GM21360 (cell line): ENCODE measurements at regions not wholly inside any gene's neighbourhood (a gene's known extent, or its start where the extent isn't known, plus 50 kb on each side); places are given as distances from the start of the nearest gene placed in this dataset.
"Not testable (repeated sequence)": the region's sequence is repeated elsewhere in the genome, so short reads cannot be mapped to it uniquely, and the experiment has no call there.

Source experiments
- ATAC-seq: cut with Tn5 transposase; IDR thresholded peaks from one replicate; pipeline ENCODE4 v1.9.1; 2021; ENCODE audit warnings: mild to moderate bottlenecking, moderate library complexity; ENCODE audit not compliant: unreplicated experiment

DNA sequence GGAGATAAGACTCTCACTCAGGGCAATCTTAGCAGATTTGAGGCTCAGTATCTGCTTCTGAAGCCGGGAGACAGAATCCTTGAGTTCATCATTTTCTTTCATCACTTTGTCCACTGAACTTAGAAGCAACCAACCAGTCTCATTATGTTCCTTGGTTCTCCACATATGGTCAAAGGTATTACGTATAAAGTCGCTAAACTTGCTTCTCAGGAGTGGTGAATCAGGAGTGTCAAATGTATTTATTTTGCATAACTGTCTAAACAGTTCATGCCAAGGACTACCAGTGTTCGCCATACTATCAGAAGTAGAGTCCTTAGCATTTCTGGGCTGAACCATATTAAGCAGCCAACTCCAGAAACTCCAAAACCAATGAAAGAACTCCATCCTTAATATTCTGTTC is 163.0 kb upstream of the ZNF184 start:
- not testable (repeated sequence) for ATAC-seq

GRCh38 chr6:27633221-27633688 is 160.3 kb upstream of the ZNF184 start:
- not testable (repeated sequence) for ATAC-seq

- no peak for ATAC-seq
These were observed 158.7 kb upstream of the ZNF184 start for GRCh38 chr6:27631609-27631916.

DNA sequence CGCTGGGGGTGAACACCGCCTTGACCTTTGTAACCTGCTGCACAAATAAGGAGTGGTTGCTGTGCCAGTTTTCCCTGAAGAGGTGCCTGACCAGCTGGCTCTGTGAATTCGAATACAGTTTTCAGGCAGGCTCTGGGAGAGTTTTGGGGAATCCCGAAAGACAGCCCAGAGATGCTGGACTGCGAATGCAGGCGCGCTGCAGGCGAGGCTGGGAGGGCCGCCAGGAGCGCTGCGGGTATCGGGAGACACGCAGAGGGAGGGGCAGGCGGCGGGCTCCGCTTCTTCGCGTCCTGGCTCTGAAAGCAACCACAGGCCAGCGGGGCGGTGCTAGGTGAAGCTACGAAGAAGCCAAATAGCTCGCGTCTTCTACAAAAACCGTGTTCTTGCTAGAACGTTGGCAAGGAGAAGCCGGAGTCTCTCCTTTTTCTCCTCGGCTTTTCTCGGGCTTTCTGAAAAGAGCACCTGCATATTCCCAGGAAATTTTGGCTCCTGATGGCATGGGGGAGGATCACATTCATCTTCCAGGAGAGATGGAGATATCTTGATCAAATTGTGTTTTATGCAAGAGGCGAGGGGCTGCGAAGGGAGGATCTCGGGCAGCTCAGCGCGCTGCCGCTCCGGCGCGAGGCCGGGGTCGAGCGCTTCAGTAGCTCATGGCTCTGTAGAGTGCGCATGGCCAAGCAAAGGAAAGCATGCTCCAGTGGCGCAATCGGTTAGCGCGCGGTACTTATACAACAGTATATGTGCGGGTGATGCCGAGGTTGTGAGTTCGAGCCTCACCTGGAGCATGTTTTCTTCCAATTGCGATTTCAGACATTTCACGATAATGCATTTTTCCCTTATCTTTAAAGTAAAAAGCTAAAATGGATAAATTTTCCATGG is 158.1 kb upstream of the ZNF184 start:
- no peak for ATAC-seq

GRCh38 chr6:27624694-27625262 is 151.9 kb upstream of the ZNF184 start:
- ATAC-seq = no peak

- ATAC-seq = no peak
These were observed 150.2 kb upstream of the ZNF184 start for GRCh38 chr6:27623103-27623502.

DNA sequence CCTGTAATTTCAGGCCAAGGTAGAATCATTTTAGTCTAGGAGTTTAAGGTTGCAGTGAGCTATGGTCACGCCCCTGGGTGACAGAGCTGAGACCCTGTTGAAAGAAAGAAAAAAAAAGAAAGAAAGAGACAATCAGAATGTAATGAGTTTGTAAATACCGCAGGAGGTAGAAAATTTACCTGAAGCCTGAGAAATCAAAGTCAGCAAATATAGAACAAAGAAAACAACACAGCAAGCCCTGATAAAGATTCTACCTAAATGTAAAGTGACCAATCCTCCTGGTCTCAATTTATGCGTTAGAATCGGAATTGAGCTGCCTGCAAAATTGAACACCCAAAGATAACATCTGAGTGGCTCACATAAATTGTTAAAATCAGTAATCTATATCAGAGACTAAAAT is 146.5 kb upstream of the ZNF184 start:
- no peak for ATAC-seq

DNA sequence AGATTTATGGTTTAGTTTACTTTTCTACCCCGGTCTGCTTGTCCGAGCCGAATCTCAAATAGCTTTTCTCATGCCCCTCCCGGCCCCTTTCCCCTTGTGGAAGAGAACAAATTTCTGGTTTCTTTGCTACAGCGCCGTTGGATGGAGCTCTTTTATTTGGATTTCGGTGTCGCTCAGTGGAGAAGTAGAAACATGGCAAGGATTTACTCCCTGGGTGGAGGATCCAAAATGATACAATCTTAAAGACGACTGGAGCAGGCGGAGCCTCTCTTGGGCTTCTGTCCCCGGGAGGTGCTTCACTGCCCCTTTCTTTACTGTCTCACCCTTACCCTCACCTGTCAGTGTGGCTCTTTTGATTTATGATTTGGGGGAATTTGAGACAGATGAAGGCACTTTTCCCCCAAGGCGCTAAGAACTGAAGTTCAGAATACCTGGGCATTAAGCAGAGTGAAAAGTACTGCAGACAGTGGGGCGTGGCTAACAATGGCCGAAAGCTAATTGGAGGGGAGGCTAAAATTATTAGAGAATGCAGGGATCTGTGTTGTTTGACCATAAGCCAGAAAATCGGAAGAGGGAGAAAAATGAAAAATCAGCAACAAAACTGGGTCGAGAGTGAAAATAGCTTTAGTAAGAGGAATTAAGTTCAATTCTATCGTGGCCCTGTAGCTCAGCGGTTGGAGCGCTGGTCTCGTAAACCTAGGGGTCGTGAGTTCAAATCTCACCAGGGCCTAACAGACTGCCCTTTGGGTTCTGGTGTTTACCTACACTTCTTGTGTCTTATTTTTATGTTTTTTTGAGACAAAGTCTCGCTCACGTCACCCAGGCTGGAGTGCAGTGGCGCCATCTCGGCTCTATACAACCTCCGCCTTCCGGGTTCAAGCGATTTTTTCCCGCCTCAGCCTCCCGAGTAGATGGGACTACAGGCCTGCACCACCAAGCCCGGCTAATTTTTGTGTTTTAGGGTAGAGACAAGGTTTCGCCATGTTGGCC is 145.1 kb upstream of the ZNF184 start:
- no peak for ATAC-seq

DNA sequence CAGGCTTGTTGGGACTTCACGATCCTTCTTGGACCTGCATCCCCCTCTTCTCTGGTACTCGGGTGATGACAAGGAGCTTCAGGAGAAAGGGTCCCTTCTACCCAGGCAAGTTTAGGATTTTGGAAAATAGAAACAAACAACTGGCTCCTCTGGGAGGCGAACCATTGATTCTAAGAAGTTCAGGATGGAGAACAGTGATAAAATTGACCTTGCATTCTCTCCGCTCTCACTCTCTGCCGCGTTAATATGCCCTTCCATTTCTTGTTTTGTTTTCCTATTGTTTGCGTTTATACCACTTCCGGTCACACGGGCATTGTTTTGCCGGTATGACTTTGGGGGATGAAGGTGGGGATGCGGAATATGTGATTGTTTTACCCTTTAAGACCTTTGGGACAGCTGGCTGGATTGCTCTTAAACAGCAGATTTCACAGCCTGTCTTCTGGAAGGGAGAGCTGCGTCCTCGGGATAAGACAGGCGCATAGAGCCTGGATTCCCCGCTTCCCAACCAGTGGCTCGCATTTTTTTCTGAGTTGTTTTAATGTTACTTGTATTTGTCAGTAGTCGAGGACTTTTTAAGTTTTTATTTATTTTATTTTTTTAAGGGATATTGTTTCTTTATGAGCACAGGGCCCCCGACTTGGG is 144.3 kb upstream of the ZNF184 start:
- no peak for ATAC-seq

GRCh38 chr6:27616328-27617045 is 143.6 kb upstream of the ZNF184 start:
- no peak for ATAC-seq

DNA sequence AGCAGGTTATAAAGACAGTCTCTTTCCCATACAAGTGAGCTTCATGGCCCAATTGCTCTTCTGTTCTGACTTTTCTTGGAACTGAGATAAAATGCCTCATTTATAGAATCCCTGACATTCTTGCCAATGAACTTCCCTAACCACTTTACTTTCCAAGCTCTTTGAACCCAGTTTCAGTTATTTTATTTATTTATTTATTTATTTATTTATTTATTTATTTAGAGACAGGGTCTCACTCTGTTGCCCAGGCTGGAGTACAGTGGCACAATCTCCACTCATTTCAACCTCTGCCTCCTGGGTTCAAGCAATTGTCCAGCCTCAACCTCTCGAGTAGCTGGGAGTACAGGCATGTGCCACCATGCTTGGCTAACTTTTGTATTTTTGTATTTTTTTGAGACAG is 138.5 kb upstream of the ZNF184 start:
- ATAC-seq = no peak

DNA sequence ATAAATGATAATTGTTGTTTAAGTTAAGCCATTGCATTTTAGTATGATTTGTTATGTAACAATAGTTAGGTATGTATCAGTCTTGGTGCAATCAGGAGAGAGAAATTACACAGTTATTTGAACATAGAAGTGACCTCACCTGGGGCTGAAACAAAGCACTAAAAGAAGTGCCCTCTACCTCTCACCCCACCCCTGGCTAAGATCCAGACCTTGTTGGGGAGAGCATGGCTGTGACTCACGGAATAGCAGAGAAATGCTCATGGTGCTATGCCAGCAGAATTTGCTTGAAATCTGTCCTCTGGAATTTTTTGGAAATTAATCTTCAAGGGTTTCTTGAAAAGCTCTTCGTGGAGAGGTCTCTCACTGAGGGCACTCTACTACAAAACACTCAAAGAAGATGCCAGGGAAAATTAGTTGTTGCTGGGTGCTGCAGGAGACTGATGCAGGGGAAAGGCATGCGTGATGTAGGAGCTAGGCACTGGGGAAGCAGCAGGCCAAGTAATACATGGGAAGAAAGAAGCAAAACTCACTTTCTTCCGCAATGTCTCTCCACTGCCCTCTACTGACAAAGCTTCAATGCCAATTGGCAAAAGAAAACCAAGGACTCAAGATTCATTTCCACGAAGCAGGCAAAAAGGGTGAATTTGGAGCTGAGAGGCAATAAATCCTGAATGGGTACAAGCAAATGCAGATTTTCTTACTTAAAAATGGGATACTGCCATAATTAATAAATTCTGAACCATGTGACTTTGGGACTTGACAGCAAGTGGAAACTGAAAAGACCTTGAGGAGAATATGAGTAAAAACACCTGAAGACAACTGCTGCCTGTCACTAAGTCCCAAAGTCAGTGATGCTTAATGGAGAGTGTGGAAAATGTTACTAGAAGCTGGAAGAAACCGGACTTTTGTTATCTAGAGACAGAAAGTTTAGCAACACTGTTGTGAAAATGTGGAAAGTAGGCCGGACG is 136.3 kb upstream of the ZNF184 start:
- ATAC-seq = no peak

GRCh38 chr6:27605401-27606342 is 132.8 kb upstream of the ZNF184 start:
- no peak for ATAC-seq

GRCh38 chr6:27604986-27605385 is 132.1 kb upstream of the ZNF184 start:
- no peak for ATAC-seq

- ATAC-seq = no peak
These were observed 128.9 kb upstream of the ZNF184 start for GRCh38 chr6:27601668-27602254.

GRCh38 chr6:27599859-27600532 is 127.1 kb upstream of the ZNF184 start:
- no peak for ATAC-seq

DNA sequence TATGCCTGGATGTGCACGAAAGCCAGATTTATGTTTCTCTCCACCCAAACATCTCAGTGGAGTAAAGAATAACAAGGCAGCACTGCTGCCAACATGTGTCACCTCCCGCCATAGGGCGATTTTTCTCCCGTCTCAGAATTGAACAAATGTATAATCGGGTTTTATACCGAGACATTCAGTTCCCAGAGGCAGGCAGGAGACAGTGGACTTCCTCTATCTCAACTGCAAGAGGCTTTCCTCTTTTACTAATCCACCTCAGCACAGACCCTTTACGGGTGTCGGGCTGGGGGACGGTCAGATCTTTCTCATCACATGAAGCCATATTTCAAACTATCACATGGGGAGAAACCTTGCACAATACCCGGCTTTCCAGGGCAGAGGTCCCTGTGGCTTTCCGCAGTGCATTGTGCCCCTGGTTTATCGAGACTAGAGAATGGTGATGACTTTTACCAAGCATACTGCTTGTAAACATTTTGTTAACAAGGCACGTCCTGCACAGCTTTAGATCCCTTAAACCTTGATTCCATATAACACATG is 124.2 kb upstream of the ZNF184 start:
- ATAC-seq = not testable (repeated sequence)
